ENCODE measurements at regions not wholly inside any gene's neighbourhood (a gene's known extent, or its start where the extent isn't known, plus 50 kb on each side); places are given as distances from the start of the nearest gene placed in this dataset.

DNA sequence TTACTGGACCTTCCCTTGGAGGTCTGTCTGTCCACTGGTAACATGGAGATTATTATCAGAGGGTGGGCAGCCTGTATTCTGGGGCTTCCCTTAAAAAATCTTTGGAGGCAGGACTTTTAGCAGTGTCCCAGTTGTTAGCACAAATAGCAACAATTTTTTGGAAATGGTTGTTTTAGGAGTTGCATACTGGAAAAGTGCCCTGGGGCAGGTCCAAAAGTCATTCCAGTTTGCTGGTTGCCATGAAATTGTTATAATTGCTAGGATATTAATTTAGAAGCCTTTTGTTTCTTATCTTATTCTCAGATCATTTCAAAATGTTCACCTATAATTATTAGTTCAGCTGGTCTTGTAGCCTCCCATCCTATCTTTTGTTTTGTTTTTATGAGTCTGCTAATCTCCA, 71.0 kb downstream of the PTGS2 start:
- no TSS peak for BruUV-seq (replicated peaks)
- Histone ChIP-seq H3K79me2 (ENCODE audit: insufficient read depth, low read length) (no peaks in the 10 kb centered on the region), H3K9me2 (ENCODE audit: insufficient read depth) (0 out of 2 replicates have a peak, but pooled peaks cover 4% of the 10 kb centered on the region), H3K4me3 (replicated peaks in 1 of 2; ENCODE audit: low read depth in 1 of 2, low read length in 2 of 2) (no peak overlapping the region), H3K4me1 (ENCODE audit: control insufficient read depth in 1 of 2, insufficient read depth in 2 of 2, low read length in 2 of 2) (no peaks in the 10 kb centered on the region), H3K27ac (ENCODE audit: low read depth, low read length) (no peak overlapping the region), H3K27me3 (ENCODE audit: insufficient read depth, low read length) (no peaks in the 10 kb centered on the region), H4K20me1 (ENCODE audit: insufficient read depth) (no peaks in the 10 kb centered on the region), H3K4me2 (ENCODE audit: low read length) (no peak overlapping the region), H3K36me3 (ENCODE audit: control insufficient read depth in 1 of 2, insufficient read depth in 2 of 2, low read length in 2 of 2) (no peaks in the 10 kb centered on the region), H3K9me3 (ENCODE audit: control insufficient read depth in 1 of 2, insufficient read depth in 1 of 2, low read depth in 1 of 2, low read length in 2 of 2) (no peaks in the 10 kb centered on the region), H2AFZ (ENCODE audit: low read depth, low read length, poor library complexity, severe bottlenecking) (no peak overlapping the region), H3K9ac (ENCODE audit: low read length) (no peak overlapping the region)
- no peak for TF ChIP-seq ZNF274 (IDR thresholded peaks at IDR 0.05; ENCODE audit: low read depth, low read length)
- TF ChIP-seq EZH2phosphoT487 (IDR thresholded peaks at IDR 0.05; ENCODE audit: borderline replicate concordance): no peak
- TF ChIP-seq SP1 (IDR thresholded peaks at IDR 0.05; ENCODE audit: low read depth): no peak
- TF ChIP-seq ZFX (IDR thresholded peaks at IDR 0.05): no peak
- no peak for TF ChIP-seq EZH2 (IDR thresholded peaks at IDR 0.05)
- TF ChIP-seq TCF7L2 (IDR thresholded peaks at IDR 0.05; ENCODE audit: borderline replicate concordance, extremely low read depth, insufficient read depth, insufficient read length): no peak
- TF ChIP-seq YY1 (IDR thresholded peaks at IDR 0.05; ENCODE audit: extremely low read depth, insufficient replicate concordance, low read depth, low read length): no peak
- TF ChIP-seq, protein P1, sequence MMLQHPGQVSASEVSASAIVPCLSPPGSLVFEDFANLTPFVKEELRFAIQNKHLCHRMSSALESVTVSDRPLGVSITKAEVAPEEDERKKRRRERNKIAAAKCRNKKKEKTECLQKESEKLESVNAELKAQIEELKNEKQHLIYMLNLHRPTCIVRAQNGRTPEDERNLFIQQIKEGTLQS (IDR thresholded peaks at IDR 0.05): no peak
- TF ChIP-seq POLR2AphosphoS5 (IDR thresholded peaks at IDR 0.05; ENCODE audit: low read depth, low read length): no peak
- TF ChIP-seq JUND (IDR thresholded peaks at IDR 0.05): no peak
- TF ChIP-seq FOSL1 (IDR thresholded peaks at IDR 0.05; ENCODE audit: low read depth): no peak
- no peak for TF ChIP-seq SIN3A (IDR thresholded peaks at IDR 0.05; ENCODE audit: low read depth)
- TF ChIP-seq EGR1 (IDR thresholded peaks at IDR 0.05; ENCODE audit: low read depth): no peak
- TF ChIP-seq RAD21 (IDR thresholded peaks at IDR 0.05; ENCODE audit: low read depth): no peak
- TF ChIP-seq, protein P2, sequence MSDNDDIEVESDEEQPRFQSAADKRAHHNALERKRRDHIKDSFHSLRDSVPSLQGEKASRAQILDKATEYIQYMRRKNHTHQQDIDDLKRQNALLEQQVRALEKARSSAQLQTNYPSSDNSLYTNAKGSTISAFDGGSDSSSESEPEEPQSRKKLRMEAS (IDR thresholded peaks at IDR 0.05): no peak
- TF ChIP-seq CBX3 (IDR thresholded peaks at IDR 0.05; ENCODE audit: low read depth): no peak
- TF ChIP-seq SRF (IDR thresholded peaks at IDR 0.05; ENCODE audit: low read depth): no peak
- TF ChIP-seq, protein P3, sequence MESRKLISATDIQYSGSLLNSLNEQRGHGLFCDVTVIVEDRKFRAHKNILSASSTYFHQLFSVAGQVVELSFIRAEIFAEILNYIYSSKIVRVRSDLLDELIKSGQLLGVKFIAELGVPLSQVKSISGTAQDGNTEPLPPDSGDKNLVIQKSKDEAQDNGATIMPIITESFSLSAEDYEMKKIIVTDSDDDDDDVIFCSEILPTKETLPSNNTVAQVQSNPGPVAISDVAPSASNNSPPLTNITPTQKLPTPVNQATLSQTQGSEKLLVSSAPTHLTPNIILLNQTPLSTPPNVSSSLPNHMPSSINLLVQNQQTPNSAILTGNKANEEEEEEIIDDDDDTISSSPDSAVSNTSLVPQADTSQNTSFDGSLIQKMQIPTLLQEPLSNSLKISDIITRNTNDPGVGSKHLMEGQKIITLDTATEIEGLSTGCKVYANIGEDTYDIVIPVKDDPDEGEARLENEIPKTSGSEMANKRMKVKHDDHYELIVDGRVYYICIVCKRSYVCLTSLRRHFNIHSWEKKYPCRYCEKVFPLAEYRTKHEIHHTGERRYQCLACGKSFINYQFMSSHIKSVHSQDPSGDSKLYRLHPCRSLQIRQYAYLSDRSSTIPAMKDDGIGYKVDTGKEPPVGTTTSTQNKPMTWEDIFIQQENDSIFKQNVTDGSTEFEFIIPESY (IDR thresholded peaks at IDR 0.05; ENCODE audit: extremely low read depth, insufficient replicate concordance, low read length): no peak
- no peak for TF ChIP-seq ELF1 (IDR thresholded peaks at IDR 0.05; ENCODE audit: borderline replicate concordance, low read depth)
- TF ChIP-seq, protein P4, sequence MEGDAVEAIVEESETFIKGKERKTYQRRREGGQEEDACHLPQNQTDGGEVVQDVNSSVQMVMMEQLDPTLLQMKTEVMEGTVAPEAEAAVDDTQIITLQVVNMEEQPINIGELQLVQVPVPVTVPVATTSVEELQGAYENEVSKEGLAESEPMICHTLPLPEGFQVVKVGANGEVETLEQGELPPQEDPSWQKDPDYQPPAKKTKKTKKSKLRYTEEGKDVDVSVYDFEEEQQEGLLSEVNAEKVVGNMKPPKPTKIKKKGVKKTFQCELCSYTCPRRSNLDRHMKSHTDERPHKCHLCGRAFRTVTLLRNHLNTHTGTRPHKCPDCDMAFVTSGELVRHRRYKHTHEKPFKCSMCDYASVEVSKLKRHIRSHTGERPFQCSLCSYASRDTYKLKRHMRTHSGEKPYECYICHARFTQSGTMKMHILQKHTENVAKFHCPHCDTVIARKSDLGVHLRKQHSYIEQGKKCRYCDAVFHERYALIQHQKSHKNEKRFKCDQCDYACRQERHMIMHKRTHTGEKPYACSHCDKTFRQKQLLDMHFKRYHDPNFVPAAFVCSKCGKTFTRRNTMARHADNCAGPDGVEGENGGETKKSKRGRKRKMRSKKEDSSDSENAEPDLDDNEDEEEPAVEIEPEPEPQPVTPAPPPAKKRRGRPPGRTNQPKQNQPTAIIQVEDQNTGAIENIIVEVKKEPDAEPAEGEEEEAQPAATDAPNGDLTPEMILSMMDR (IDR thresholded peaks at IDR 0.05 in 2 of 3, conservative IDR thresholded peaks at IDR 0.05 in 1 of 3; ENCODE audit: borderline replicate concordance in 1 of 3, insufficient read depth in 1 of 3, low read depth in 2 of 3, low read length in 2 of 3): no peak
- no peak for ATAC-seq
- ChIA-PET POLR2A (no interaction called here), CTCF (interaction anchor here (1.3 to 2.0 kb wide), 2 partner anchors 71 to 377 kb away, joined by 3 to 5 read pairs; partner anchors contain the start of gene PTGS2), RAD21 (ENCODE audit: low non-redundant PET in 1 of 2, low total read pairs in 2 of 2, uncharacterized antibody in 2 of 2, unreplicated experiment in 2 of 2) (no interaction called here)
- DNase-seq (ENCODE audit: low read depth, low spot score): no peak
- intact Hi-C loops (cut with micrococcal nuclease): no loop called here

Measured in HCT116 (cell line).